Trophoblast cell (in vitro differentiated cells and primary cell): ENCODE measurements at regions not wholly inside any gene's neighbourhood (a gene's known extent, or its start where the extent isn't known, plus 50 kb on each side); places are given as distances from the start of the nearest gene placed in this dataset.

ENCODE experiments used
- DNase-seq, 2 donors: peaks; one replicate each; pipeline ENCODE4 v3.0.0-alpha.2; 2016
- H2AFZ ChIP-seq: 2 replicates; pipeline ENCODE4 v1.6.1; 2013; ENCODE audit warnings: low read length, moderate library complexity, mild to moderate bottlenecking; ENCODE audit not compliant: insufficient read depth, poor library complexity
- H2AK5ac ChIP-seq: 2 replicates; pipeline ENCODE4 v1.6.1; 2013; ENCODE audit warnings: mild to moderate bottlenecking, low read length
- H2BK120ac ChIP-seq: 2 replicates; pipeline ENCODE4 v1.6.1; 2013; ENCODE audit warnings: low read length, mild to moderate bottlenecking, moderate library complexity; ENCODE audit not compliant: insufficient read depth, poor library complexity
- H2BK12ac ChIP-seq: 2 replicates; pipeline ENCODE4 v1.6.1; 2013; ENCODE audit warnings: mild to moderate bottlenecking, low read length, moderate library complexity
- H2BK5ac ChIP-seq: 2 replicates; pipeline ENCODE4 v1.6.1; 2013; ENCODE audit warnings: low read length, low read depth, moderate library complexity, mild to moderate bottlenecking; ENCODE audit not compliant: poor library complexity
- H3K14ac ChIP-seq: 2 replicates; pipeline ENCODE4 v1.6.1; 2013; ENCODE audit warnings: mild to moderate bottlenecking, low read length
- H3K18ac ChIP-seq: 2 replicates; pipeline ENCODE4 v1.6.1; 2013; ENCODE audit warnings: mild to moderate bottlenecking, low read length
- H3K23ac ChIP-seq: 2 replicates; pipeline ENCODE4 v1.6.1; 2013; ENCODE audit warnings: low read length
- H3K27ac ChIP-seq: 2 replicates; pipeline ENCODE4 v1.5.1; 2013; ENCODE audit warnings: low read depth, mild to moderate bottlenecking, inconsistent platforms, low read length, moderate library complexity
- H3K27me3 ChIP-seq: 2 replicates; pipeline ENCODE4 v1.6.1; 2013; ENCODE audit warnings: inconsistent platforms, mild to moderate bottlenecking, low read length, moderate library complexity; ENCODE audit not compliant: insufficient read depth
- H3K36me3 ChIP-seq, 2 experiments: 1 replicate in 1 of 2; 2 replicates in 1 of 2; pipeline ENCODE4 v1.6.1; 2013; ENCODE audit warnings: low read length in 2 of 2, mild to moderate bottlenecking in 2 of 2, moderate library complexity in 1 of 2; ENCODE audit not compliant: insufficient read depth in 2 of 2, control insufficient read depth in 1 of 2
- H3K4ac ChIP-seq: 2 replicates; pipeline ENCODE4 v1.6.1; 2013; ENCODE audit warnings: low read depth, mild to moderate bottlenecking, low read length, moderate library complexity
- H3K4me1 ChIP-seq, 2 experiments: 1 replicate in 1 of 2; 2 replicates in 1 of 2; pipeline ENCODE4 v1.6.1; 2013; ENCODE audit warnings: low read length in 2 of 2, mild to moderate bottlenecking in 2 of 2, moderate library complexity in 1 of 2; ENCODE audit not compliant: insufficient read depth in 2 of 2, control insufficient read depth in 1 of 2
- H3K4me2 ChIP-seq: 2 replicates; pipeline ENCODE4 v1.6.1; 2013; ENCODE audit warnings: inconsistent platforms, mild to moderate bottlenecking, low read length, moderate library complexity
- H3K4me3 ChIP-seq: 2 replicates; pipeline ENCODE4 v1.5.1; 2013; ENCODE audit warnings: mild to moderate bottlenecking, low read depth, low read length, inconsistent platforms
- H3K79me1 ChIP-seq: one replicate; pipeline ENCODE4 v1.6.1; 2013; ENCODE audit warnings: low read length
- H3K79me2 ChIP-seq: 2 replicates; pipeline ENCODE4 v1.6.1; 2013; ENCODE audit warnings: low read length, mild to moderate bottlenecking; ENCODE audit not compliant: control insufficient read depth, insufficient read depth, poor library complexity
- H3K9ac ChIP-seq: 2 replicates; pipeline ENCODE4 v1.6.1; 2013; ENCODE audit warnings: mild to moderate bottlenecking, low read length
- H3K9me3 ChIP-seq: 2 replicates; pipeline ENCODE4 v1.6.1; 2013; ENCODE audit warnings: low read depth, mild to moderate bottlenecking, control low read depth, inconsistent platforms, low read length; ENCODE audit not compliant: insufficient read depth
- H4K12ac ChIP-seq: 2 replicates; pipeline ENCODE4 v1.6.1; 2013; ENCODE audit warnings: low read depth, mild to moderate bottlenecking, low read length, moderate library complexity
- H4K8ac ChIP-seq: 2 replicates; pipeline ENCODE4 v1.6.1; 2013; ENCODE audit warnings: low read depth, mild to moderate bottlenecking, low read length, moderate library complexity
- H4K91ac ChIP-seq: one replicate; pipeline ENCODE4 v1.6.1; 2013; ENCODE audit warnings: low read depth, mild to moderate bottlenecking, low read length, moderate library complexity
- WGBS: extraction: QIAGEN DNeasy Blood & Tissue Kit; methylation state at CpG from one replicate; pipeline ENCODE4 v1.1.7; 2013; ENCODE audit warnings: missing lambda C conversion rate; ENCODE audit not compliant: insufficient read length, insufficient coverage; ENCODE audit errors: extremely low coverage; 5-methylcytosine and 5-hydroxymethylcytosine counted together

- Histone ChIP-seq H3K18ac (no peak overlapping the region), H3K9ac (no peak overlapping the region), H2BK5ac (no peak overlapping the region), H3K4me1 (no peaks in the 10 kb centered on the region), H4K8ac (no peak overlapping the region), H3K27me3 (no peaks in the 10 kb centered on the region), H3K79me1 (no peaks in the 10 kb centered on the region), H3K23ac (no peak overlapping the region), H3K4me3 (no peak overlapping the region), H3K27ac (no peak overlapping the region), H2BK12ac (no peak overlapping the region), H3K79me2 (no peaks in the 10 kb centered on the region), H2AK5ac (no peak overlapping the region), H2BK120ac (no peak overlapping the region), H3K4ac (no peak overlapping the region), H4K12ac (no peak overlapping the region), H3K4me2 (no peak overlapping the region), H2AFZ (no peak overlapping the region), H3K14ac (no peak overlapping the region), H3K36me3 (no peaks in the 10 kb centered on the region), H3K9me3 (no peaks in the 10 kb centered on the region), H4K91ac (no peak overlapping the region)
- no CpG with 5 or more reads among the region's 1 CpG for WGBS
- DNase-seq: no peak
Observed at GRCh38 chr13:108121406-108121805, 93.9 kb downstream of the LIG4 start.

GRCh38 chr13:108120856-108121255 lies 94.5 kb downstream of the LIG4 start:
- Histone ChIP-seq H3K4me1 (no peaks in the 10 kb centered on the region), H3K9me3 (no peaks in the 10 kb centered on the region), H3K27me3 (no peaks in the 10 kb centered on the region), H3K27ac (no peak overlapping the region), H3K23ac (no peak overlapping the region), H3K14ac (no peak overlapping the region), H3K4ac (no peak overlapping the region), H2AFZ (no peak overlapping the region), H2BK120ac (no peak overlapping the region), H3K36me3 (no peaks in the 10 kb centered on the region), H4K12ac (no peak overlapping the region), H3K18ac (no peak overlapping the region), H4K8ac (no peak overlapping the region), H2BK5ac (no peak overlapping the region), H4K91ac (no peak overlapping the region), H2AK5ac (no peak overlapping the region), H3K4me2 (no peak overlapping the region), H3K79me1 (no peaks in the 10 kb centered on the region), H3K79me2 (no peaks in the 10 kb centered on the region), H3K4me3 (no peak overlapping the region), H3K9ac (no peak overlapping the region), H2BK12ac (no peak overlapping the region)
- WGBS: no CpG with 5 or more reads among the region's 7 CpGs
- DNase-seq: no peak

GRCh38 chr13:108120302-108120701 lies 95.0 kb downstream of the LIG4 start:
- Histone ChIP-seq H3K27me3 (no peaks in the 10 kb centered on the region), H3K9ac (no peak overlapping the region), H3K4ac (no peak overlapping the region), H2BK12ac (no peak overlapping the region), H3K14ac (no peak overlapping the region), H3K4me3 (no peak overlapping the region), H2BK120ac (no peak overlapping the region), H4K12ac (no peak overlapping the region), H3K18ac (no peak overlapping the region), H3K79me2 (no peaks in the 10 kb centered on the region), H3K4me2 (no peak overlapping the region), H3K79me1 (no peaks in the 10 kb centered on the region), H2BK5ac (no peak overlapping the region), H3K27ac (no peak overlapping the region), H4K91ac (no peak overlapping the region), H3K4me1 (no peaks in the 10 kb centered on the region), H3K9me3 (no peaks in the 10 kb centered on the region), H2AK5ac (no peak overlapping the region), H3K23ac (no peak overlapping the region), H3K36me3 (no peaks in the 10 kb centered on the region), H4K8ac (no peak overlapping the region), H2AFZ (no peak overlapping the region)
- DNase-seq: no peak
- WGBS: no CpG with 5 or more reads among the region's 6 CpGs

- Histone ChIP-seq H3K9ac (no peak overlapping the region), H4K91ac (no peak overlapping the region), H3K4me2 (no peak overlapping the region), H2AK5ac (no peak overlapping the region), H3K23ac (no peak overlapping the region), H3K36me3 (no peaks in the 10 kb centered on the region), H3K4me3 (no peak overlapping the region), H3K4me1 (no peaks in the 10 kb centered on the region), H3K18ac (no peak overlapping the region), H3K79me1 (no peaks in the 10 kb centered on the region), H3K14ac (no peak overlapping the region), H3K27ac (no peak overlapping the region), H4K12ac (no peak overlapping the region), H3K9me3 (no peaks in the 10 kb centered on the region), H3K27me3 (no peaks in the 10 kb centered on the region), H3K79me2 (no peaks in the 10 kb centered on the region), H2AFZ (no peak overlapping the region), H2BK120ac (no peak overlapping the region), H2BK5ac (no peak overlapping the region), H3K4ac (no peak overlapping the region), H2BK12ac (no peak overlapping the region), H4K8ac (no peak overlapping the region)
- no peak for DNase-seq
- no CpG with 5 or more reads among the region's 1 CpG for WGBS
Observed at GRCh38 chr13:108115738-108116137, 99.6 kb downstream of the LIG4 start.
